RCC 7860 (cell line): ENCODE measurements at regions not wholly inside any gene's neighbourhood (a gene's known extent, or its start where the extent isn't known, plus 50 kb on each side); places are given as distances from the start of the nearest gene placed in this dataset.
"Not testable (repeated sequence)": the region's sequence is repeated elsewhere in the genome, so short reads cannot be mapped to it uniquely, and the experiment has no call there.

Experiments used
- DNase-seq: peaks from one replicate; pipeline ENCODE4 v3.0.0-alpha.2; 2015; ENCODE audit warnings: low spot score
- FAIRE-seq: peaks from 2 replicates; lab custom pipeline; 2012; peaks lifted over from hg19 to GRCh38; lab: Jason Lieb, UNC

- FAIRE-seq, result no peak
- DNase-seq, result no peak
These were observed 260.9 kb upstream of the SOX4 start for GRCh38 chr6:21332660-21333059.

GRCh38 chr6:21333715-21334114 lies 259.8 kb upstream of the SOX4 start:
- FAIRE-seq, result no peak
- DNase-seq, result no peak

- FAIRE-seq, result no peak
- no peak for DNase-seq
These were observed 258.9 kb upstream of the SOX4 start for GRCh38 chr6:21334651-21335050.

GRCh38 chr6:21335591-21335990 lies 258.0 kb upstream of the SOX4 start:
- DNase-seq, result no peak
- FAIRE-seq, result no peak

GRCh38 chr6:21337263-21337662 lies 256.3 kb upstream of the SOX4 start:
- FAIRE-seq (no peak), DNase-seq (no peak)

GRCh38 chr6:21340573-21340972 lies 253.0 kb upstream of the SOX4 start:
- no peak for DNase-seq
- FAIRE-seq, result no peak

GRCh38 chr6:21341910-21342309 lies 251.6 kb upstream of the SOX4 start:
- DNase-seq (no peak), FAIRE-seq (no peak)

- DNase-seq (no peak), FAIRE-seq (no peak)
These were observed 251.1 kb upstream of the SOX4 start for GRCh38 chr6:21342501-21342900.

- not testable (repeated sequence) for DNase-seq, FAIRE-seq
These were observed 247.8 kb upstream of the SOX4 start for GRCh38 chr6:21345704-21346103.

- DNase-seq, result no peak
- FAIRE-seq, result no peak
These were observed 245.4 kb upstream of the SOX4 start for GRCh38 chr6:21348146-21348503.

- DNase-seq (peak; percentile 67), FAIRE-seq (peak; percentile 42)
These were observed 244.9 kb upstream of the SOX4 start for GRCh38 chr6:21348504-21349195.

GRCh38 chr6:21349834-21350233 lies 243.7 kb upstream of the SOX4 start:
- no peak for DNase-seq
- no peak for FAIRE-seq

GRCh38 chr6:21350926-21351325 lies 242.6 kb upstream of the SOX4 start:
- no peak for DNase-seq
- FAIRE-seq, result no peak

- FAIRE-seq, result no peak
- no peak for DNase-seq
These were observed 241.4 kb upstream of the SOX4 start for GRCh38 chr6:21352131-21352530.

GRCh38 chr6:21354805-21355238 lies 238.7 kb upstream of the SOX4 start:
- no peak for FAIRE-seq

GRCh38 chr6:21355638-21356037 lies 237.9 kb upstream of the SOX4 start:
- DNase-seq (no peak), FAIRE-seq (no peak)

More at GRCh38 chr6:21354805-21355238, 238.7 kb upstream of the SOX4 start:
- DNase-seq, result no peak

- FAIRE-seq (no peak), DNase-seq (no peak)
These were observed 236.3 kb upstream of the SOX4 start for GRCh38 chr6:21357262-21357661.

GRCh38 chr6:21359926-21360325 lies 233.6 kb upstream of the SOX4 start:
- FAIRE-seq (no peak), DNase-seq (no peak)

GRCh38 chr6:21360336-21360735 lies 233.2 kb upstream of the SOX4 start:
- FAIRE-seq (no peak), DNase-seq (peak; percentile 19)

GRCh38 chr6:21367148-21367547 lies 226.4 kb upstream of the SOX4 start:
- DNase-seq (no peak), FAIRE-seq (no peak)

GRCh38 chr6:21367649-21368154 lies 225.8 kb upstream of the SOX4 start:
- DNase-seq (no peak), FAIRE-seq (no peak)

GRCh38 chr6:21371061-21371460 lies 222.5 kb upstream of the SOX4 start:
- DNase-seq, result no peak
- FAIRE-seq, result no peak

- FAIRE-seq (no peak), DNase-seq (no peak)
These were observed 221.8 kb upstream of the SOX4 start for GRCh38 chr6:21371676-21372171.
